GM21717 (cell line): ENCODE measurements at regions not wholly inside any gene's neighbourhood (a gene's known extent, or its start where the extent isn't known, plus 50 kb on each side); places are given as distances from the start of the nearest gene placed in this dataset.
"Not testable (repeated sequence)": the region's sequence is repeated elsewhere in the genome, so short reads cannot be mapped to it uniquely, and the experiment has no call there.

Experiments used
- ATAC-seq: cut with Tn5 transposase; IDR thresholded peaks from one replicate; pipeline ENCODE4 v1.9.1; 2021; ENCODE audit warnings: mild to moderate bottlenecking, moderate library complexity; ENCODE audit not compliant: unreplicated experiment

DNA sequence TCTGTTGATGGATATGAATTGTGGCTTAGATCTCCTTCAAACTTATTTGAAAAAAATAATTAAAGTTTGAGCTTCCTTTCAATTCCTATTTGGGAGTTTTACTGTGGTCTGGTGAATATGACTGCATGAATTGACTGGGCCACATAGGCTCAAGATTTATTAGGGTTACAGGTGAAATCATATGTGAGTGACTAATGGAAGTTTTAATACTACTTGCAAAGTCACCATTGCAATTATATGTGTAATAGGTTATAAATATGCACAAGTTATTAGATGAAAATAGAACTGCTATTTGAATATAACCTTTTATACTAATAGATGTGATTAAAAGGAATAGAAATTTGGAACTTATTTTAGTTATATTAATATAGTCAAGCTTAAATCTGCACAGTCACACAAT is 712.1 kb upstream of the MMS22L start:
- no peak for ATAC-seq

DNA sequence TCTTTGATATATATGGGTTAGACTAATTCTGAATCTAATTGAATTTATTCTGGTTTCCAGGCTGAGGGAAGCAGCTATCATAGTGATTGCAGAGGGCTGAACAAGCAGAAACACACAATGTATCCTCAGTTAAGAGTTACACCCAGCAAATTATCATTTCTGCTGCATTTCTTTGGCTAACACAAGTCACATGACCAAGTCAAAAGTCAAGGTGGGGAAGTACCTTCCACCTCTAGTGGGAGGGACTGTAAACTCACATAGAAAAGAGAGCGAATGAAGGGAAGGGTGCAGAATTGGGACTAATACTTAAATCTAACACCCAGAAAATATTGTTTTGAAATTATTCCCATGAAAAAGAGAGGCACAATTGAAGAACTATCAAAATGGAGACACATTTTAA is 719.7 kb upstream of the MMS22L start:
- ATAC-seq: no peak

DNA sequence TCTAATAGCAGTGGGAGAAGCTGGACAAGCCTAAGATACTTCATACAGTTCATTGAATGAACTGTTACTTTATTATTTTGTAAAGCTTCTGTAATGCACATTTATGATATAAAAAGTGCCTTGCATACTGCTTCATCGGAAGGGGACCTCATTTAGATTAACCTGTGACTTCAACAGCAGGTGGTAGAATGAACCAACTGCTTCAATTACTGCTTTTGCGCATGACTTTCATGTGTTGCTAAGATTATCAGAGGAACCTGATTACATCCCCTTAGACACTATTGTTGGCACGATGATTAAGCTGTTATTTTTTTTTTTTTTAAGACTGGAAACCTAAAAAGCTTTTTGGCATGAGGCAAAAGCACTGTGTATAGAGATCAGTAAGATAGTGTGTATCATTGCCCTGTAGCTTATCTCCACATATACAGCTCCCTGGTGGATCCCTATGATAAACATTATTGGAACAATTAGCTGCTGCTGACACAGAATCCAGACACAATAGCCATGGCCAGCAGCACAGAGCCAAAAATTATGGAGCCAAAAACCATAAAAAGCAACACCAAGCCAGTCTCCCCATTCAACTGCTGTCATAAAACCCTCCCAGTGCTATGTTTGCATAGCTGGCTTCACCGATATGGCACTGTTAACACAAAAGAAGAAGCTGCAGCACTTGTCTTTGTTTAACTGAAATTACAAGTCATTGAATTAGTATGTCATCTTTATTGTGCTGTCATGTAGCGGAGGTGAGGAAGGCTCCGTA is 731.6 kb upstream of the MMS22L start:
- ATAC-seq: no peak

DNA sequence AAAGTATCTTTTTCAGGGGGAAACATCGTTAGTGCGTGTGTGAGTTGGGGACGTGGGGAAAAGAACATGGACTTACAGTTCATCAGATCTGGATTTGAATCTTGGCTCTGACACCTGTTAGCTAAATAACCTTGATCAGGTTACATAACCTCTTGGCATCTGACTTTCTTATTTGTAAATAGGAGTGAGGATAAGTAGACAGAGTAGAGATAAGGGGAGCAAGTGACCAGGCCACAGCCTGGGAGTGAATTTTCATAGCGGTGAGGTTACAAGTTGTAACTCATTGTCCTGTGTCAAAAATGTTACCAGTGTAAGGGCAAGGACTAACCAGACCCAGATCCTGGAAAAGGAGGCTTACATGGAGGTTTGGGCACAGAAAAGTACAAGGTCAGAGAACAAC is 733.5 kb upstream of the MMS22L start:
- ATAC-seq: no peak

DNA sequence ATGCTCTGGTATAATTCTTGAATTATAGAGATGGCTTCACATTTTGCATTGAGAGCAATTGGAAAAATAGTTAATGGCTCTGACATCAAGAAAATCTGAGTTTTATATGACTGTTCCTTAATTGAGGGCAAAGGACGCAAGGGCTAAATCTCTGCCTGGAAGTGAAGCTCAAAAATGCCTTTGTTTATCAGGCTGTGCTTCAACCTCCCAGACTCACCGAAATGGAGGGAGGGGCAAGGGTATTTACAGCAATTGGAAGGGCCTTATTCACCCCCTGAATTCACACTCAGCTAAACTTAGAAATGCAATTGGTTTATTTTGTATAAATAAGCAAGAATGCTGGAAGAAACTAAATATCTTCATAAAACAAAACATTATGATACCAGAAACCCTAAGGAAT is 737.2 kb upstream of the MMS22L start:
- ATAC-seq: no peak

DNA sequence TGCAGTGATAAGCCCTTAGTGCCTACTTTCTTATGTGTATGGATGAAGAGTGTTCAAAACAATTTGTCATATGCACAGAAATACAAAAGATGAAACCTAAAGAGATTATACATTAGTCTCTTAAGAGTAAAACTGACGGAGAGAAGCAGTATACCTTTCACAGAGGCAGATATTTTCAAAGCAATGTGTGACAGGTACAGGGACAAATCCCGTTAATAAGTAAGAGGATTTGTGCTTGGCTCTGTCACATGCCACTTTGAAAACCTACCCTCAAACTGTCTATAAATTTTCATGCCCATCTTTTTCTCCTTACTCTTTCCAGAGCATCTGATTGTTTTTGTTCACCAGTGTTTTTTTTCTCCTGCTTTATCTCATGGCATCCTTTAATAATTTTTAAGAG is 741.3 kb upstream of the MMS22L start:
- no peak for ATAC-seq

DNA sequence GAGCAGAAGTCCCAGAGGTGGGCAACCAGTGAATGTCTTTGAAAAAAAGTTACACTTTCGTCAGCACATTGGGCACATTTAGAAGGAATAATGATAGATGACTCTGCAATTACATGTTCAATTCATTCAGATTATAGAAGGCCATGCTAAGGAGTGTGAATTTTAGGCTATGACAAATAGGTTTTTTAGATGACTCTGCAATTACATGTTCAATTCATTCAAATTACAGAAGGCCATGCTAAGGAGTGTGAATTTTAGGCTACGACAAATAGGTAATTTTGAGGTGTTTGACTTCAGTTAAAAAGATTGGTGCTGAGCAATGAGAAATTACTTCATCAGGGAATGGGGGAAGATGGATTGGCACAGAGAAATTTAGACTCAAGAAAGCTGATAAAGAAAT is 744.9 kb upstream of the MMS22L start:
- ATAC-seq: no peak

DNA sequence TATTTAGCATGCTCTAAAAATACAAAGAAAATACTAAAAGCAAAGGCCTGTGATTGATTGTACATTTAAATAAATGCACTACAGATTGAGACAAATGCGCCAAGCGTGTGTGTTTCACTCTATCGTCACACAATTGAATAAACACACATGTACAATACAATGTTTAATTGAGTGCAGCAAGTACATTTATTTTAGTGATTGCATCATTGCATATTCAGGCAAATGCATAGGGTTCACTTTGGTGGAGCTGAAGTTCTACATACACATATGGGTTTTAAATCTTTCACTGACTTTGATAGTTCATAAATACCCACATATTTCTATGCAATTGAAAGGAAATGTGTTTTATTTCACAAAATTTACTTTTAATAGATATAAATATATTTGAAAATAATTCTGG is 750.6 kb upstream of the MMS22L start:
- no peak for ATAC-seq

DNA sequence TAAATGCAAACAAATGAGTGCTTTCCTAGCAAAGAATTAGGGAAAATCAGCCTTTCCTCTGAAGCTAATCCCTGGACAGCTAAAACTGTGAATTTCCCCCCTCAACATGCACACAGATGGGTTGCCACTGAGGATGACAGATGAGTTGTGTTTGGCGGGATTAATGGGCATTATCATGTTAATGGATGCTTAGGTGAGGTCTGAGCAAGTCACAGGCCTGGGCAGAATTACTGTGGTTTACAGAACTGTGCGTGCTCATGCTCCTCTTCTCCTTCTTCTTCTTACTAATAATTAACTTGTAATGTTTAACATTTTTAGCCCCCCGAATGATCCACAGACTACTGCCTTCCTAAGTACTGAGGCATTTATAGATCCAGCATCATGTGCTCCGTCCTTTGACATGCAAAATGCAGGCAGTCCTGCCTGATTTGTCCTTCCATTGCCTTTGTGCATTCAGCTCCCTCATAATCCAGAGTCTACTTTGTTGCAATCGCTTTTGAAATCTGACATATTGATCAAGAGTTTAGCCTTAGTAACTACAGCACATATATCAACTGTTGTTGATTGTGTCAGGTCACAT is 753.4 kb upstream of the MMS22L start:
- no peak for ATAC-seq

DNA sequence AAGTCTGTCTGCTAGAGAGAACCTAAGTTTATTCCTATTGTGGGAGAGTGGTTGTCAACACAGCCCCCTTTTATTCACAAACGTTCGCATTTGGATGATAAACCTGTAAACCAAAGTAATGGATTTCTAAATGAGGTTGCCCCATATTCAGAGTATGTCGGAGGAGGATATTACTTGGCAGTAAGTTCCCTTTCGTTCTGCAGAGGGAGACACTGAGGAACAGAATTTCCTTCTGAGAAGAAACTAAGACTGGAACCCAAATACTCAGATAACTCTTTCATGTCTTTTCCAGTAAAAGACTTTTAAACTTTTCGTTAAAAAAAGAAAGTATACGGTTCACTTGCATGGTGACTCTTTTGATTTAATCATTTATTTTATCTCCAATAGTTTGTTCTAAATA is 754.6 kb upstream of the MMS22L start:
- no peak for ATAC-seq

DNA sequence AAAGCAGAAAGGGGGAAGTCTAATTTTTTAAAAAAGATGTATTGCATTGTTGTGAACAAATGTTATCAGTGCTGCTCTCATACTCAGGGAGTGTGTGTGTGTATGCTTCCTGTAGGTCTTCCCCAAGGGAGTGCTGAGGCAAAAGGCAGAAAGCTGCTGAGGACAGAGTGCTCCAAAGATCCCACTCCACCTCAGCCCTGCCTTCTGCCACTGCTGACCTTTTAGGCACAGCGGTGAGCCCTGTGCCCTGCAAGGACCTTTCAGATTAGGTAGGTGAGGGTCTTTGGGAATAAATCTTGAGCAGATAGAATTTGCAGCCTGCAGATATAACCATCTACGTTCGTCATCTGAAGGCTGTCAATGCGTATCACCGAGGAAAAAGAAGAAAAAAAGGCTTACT is 756.4 kb upstream of the MMS22L start:
- no peak for ATAC-seq

DNA sequence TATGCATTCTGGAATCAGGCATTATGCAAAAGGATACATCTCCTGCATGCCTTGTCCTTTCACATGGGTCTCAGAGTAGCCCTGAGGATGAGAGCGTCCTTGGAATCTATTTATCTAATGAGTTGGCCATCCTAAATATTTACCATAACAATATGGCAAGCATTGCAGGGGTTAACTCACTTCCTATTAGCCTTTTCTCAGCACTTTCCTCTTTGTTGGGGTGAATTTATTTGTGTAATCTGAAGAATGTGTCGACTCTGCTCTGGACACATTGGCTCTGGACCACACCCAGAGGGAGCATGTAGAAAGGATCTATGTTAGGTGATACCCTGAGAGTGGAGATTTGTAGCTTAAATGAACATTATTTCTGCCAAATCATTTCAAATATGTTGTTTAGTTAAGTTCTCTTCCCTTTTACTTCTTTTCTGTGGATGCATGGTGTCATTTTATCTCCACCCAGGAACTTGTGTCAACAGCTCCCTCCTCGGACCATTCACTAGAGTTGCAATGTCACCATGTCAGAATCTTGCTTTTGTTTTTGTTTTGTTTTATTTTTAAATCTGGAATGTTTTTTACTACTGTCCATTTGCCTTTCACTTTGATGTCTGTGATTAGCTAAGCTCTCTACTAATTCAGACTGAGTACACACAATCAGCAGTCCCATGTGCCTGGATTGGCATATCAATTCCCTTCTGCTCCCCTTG is 757.0 kb upstream of the MMS22L start:
- no peak for ATAC-seq

DNA sequence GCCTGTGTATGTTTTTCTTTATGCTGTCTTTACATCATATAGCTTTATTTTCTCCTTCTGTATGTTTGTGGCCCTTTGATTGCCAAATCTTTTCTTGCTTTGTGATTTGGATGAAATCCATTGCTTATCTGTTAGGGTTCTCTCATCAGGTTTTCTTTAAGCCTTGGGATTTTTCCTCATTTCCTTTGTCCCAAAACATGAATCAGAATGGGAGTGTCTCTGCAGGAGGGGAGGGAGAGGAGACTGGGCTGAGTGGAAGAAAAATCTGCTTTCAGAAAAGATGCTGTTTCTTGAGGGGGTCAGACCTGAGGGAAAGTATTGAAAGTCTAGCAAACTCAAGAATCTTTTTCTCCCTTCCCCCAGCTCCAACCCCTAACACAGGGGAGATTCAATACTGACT is 758.0 kb upstream of the MMS22L start:
- ATAC-seq: no peak

DNA sequence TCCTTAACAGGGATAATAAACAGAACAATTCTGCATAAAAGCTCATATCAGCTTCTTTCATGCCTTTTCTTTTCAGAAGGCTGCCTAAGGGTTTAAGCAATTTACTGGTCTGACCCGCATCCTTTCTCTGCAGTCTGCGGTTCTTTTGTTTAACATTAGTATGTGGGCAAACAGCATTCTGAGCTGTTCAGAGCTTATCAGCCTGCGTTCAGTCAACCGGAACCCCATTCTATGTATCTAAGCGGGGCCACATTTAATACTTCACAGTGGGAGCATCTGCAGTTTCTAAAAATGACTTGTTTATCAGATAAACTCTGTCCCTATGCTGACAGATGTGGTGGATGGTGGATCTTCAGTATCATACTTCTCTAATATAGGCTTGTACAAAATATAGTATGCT is 758.9 kb upstream of the MMS22L start:
- no peak for ATAC-seq

DNA sequence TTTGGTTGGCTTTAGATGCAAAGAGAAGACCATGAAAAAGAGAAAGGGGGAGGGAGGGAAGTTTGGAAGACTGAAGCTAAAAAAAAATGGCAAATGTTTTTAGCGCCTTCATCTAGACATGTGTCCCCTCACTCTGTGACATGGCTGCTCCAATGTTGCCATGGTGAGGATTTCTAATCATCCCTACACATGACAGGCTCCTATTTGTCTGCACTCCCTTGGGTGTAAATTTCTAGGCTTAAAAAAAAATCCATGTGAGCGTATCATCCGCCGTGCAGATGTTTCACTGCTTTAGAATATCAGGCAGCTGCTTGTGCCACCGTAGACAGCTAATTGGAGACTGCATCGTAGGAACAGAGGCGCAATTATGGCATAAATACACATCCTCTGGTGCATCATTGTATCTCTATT is 761.1 kb upstream of the MMS22L start:
- ATAC-seq: no peak

DNA sequence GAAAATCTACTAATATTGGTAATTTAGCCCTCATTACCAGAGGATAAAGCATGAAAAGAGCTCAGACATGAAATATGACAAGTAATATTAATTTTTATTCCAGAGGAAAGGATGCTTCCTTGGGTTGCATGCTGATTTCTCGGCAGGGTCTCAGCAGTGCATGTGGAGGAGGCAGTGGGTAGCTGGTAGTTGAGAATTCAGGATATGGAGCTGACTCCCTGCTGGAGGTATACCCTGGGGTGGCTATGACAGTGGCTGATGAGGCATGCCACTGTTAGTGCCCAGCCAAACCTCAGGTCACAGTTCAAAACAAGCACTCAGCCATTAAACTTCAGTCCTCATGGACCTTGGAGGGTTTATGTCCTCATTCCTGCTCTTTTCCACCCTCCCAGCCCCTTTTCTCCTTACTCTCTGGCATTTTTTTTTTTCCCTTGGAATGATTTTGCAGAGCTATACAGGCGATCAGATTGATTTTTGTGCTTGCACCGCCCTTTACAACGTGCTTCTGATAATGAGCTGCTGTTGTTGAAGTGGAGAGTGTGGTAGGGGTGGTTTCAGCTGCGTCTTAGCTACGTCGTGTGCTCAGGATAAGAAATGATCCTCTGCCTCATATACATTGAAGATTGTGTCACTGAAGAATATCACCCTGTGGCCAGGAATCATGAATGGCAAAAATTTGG is 761.9 kb upstream of the MMS22L start:
- ATAC-seq: no peak

DNA sequence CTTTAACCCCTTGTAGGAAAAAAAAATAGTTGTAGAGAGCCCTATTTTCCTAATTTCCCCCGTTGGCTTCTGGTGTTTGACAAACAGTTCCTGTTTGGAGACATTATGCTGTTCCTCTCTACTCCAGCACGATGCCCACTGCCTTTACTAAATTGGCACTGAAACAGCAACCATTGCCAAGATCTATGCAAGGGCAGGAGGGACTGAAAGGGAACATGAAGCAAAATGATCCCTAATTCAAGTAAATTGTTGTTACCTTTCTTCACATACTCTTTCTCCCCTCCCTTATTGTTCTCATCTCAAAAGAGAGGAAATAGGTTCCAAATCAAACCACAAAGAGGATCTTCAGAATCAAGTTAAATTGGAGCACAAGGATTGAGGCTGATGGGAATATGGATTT is 764.1 kb upstream of the MMS22L start:
- ATAC-seq: no peak

DNA sequence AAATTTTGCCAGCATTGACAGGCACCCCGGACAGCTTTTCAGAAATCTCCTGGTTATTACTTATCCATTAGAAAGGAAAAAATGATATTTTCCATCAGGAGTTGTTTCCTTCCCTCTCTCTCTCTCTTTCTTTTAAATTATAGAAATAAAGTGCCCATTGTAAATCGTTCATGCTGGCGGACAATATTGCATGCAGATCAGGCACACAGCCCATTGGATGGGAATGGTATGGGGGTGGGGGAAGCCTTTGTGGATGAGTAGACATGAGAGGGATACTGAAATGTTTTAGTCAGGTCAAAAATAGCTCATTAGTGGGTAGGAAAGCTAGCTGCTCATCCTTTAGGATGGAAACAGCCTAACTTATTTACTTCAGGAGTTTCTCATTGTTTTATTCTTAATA is 764.9 kb upstream of the MMS22L start:
- no peak for ATAC-seq

DNA sequence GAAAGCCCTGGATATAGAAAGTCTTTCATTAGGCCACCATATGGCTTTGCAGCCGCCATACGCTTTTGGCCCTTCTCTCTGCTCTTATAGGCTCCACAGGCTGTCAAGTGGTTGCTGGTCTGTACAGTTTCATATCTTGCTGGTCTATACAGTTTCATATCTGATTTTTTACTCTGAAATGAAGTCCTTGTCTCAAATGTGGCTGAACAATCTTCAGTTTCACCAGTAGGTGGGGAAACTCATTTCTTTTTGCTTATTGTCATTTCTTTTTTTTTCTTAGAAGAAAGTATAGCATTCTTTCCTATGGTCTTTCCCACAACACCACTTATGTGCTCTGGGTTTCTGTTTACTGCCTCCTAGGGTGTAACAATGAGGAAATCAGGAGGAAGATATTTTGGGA is 771.4 kb upstream of the MMS22L start:
- ATAC-seq: no peak

DNA sequence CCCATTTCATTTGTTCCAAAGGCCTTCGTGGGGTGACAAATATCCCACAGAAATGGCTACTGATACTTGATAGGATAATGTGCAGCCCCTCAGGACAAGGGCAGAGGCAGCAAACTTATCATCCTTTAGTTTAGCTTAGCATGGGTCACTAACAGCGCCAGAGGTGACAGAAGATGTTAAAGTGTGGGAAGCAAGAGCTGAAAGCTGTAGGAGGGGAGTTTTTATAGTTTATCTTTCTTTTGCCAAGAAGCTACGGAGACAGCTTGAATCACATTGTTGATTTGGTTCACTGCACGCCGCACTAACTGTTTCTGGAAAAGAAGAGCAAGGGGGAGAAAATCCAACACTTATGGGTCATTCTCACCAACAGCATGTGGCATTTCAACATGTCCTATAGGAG is 773.9 kb upstream of the MMS22L start:
- no peak for ATAC-seq

DNA sequence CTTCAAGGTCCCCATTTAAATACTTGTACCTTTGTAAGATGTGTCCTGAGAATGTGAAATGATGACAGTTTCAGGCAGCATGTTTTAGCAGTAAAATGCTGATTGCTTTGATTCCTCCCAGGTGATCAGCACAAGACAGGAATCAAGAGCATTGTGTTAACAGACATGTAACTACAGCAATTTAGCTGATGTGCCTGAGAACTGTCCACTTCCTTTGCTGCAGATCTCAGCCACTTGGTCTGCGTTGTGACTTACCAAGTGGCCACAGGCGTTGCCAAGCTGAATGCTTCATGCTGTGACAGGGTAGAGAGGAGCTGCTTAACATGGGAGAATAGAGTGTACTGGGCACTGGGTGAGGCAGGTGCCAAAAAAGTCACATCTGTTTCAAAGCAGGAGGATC is 767.0 kb upstream of the POU3F2 start:
- ATAC-seq: no peak

DNA sequence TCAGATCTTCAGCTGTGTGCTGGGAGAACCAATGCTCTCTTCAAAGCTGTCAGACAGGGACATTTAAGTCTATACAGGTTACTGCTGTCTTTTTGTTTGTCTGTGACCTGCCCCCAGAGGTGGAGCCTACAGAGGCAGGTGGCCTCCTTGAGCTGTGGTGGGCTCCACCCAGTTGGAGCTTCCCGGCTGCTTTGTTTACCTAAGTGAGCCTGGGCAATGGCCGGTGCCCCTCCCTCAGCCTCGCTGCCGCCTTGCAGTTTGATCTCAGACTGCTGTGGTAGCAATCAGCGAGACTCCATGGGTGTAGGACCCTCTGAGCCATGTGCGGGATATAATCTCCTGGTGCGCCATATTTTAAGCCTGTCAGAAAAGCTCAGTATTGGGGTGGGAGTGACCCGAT is 745.8 kb upstream of the POU3F2 start:
- ATAC-seq: not testable (repeated sequence)
